Fibroblast of lung (primary cell): ENCODE measurements at regions not wholly inside any gene's neighbourhood (a gene's known extent, or its start where the extent isn't known, plus 50 kb on each side); places are given as distances from the start of the nearest gene placed in this dataset.

ENCODE experiments used
- CTCF ChIP-seq, 2 donors: IDR thresholded peaks in 1 of 2; conservative IDR thresholded peaks in 1 of 2; 1 replicate in 1 of 2; 2 replicates in 1 of 2; pipeline ENCODE4 v1.5.1; 2011 to 2012; ENCODE audit warnings: low read length in 2 of 2, control low read depth in 1 of 2, inconsistent platforms in 1 of 2, low read depth in 1 of 2, mild to moderate bottlenecking in 1 of 2
- EZH2 ChIP-seq: IDR thresholded peaks from 2 replicates; pipeline ENCODE4 v1.5.1; 2012; ENCODE audit warnings: low read length, control low read depth, mild to moderate bottlenecking; ENCODE audit errors: missing control alignments

GRCh38 chr17:37847102-37847501, 77.1 kb upstream of the TBC1D3K start:
- TF ChIP-seq CTCF (conservative IDR thresholded peaks at IDR 0.05 in 1 of 2, IDR thresholded peaks at IDR 0.05 in 1 of 2; ENCODE audit: low read depth in 1 of 2, low read length in 2 of 2) = no peak
- TF ChIP-seq EZH2 = no peak
